HEK293T (cell line): ENCODE measurements at regions not wholly inside any gene's neighbourhood (a gene's known extent, or its start where the extent isn't known, plus 50 kb on each side); places are given as distances from the start of the nearest gene placed in this dataset.

Source experiments
- BHLHE40 ChIP-seq: fragments of 450-650 bp; IDR thresholded peaks from 2 replicates; pipeline ENCODE4 v1.6.1; 2016; ENCODE audit warnings: mild to moderate bottlenecking, moderate library complexity, borderline replicate concordance
- FOXA1 ChIP-seq: fragments of 450-650 bp; IDR thresholded peaks from 2 replicates; pipeline ENCODE4 v1.6.1; 2016; ENCODE audit warnings: mild to moderate bottlenecking
- LEF1 ChIP-seq: fragments of 450-650 bp; IDR thresholded peaks from 2 replicates; pipeline ENCODE4 v1.6.1; 2017; ENCODE audit warnings: mild to moderate bottlenecking, borderline replicate concordance
- SUZ12 ChIP-seq: fragments of 450-650 bp; IDR thresholded peaks from 2 replicates; pipeline ENCODE4 v1.6.1; 2016; ENCODE audit warnings: mild to moderate bottlenecking
- TARDBP ChIP-seq: fragments of 450-650 bp; IDR thresholded peaks from 2 replicates; pipeline ENCODE4 v1.6.1; 2016

GRCh38 chr10:111247781-111248389 is 171.1 kb downstream of the ADRA2A start:
- TF ChIP-seq FOXA1 (no peak), LEF1 (no peak), TARDBP (no peak), SUZ12 (no peak), BHLHE40 (no peak)
